HPDE6-E6E7 (cell line): ENCODE measurements at regions not wholly inside any gene's neighbourhood (a gene's known extent, or its start where the extent isn't known, plus 50 kb on each side); places are given as distances from the start of the nearest gene placed in this dataset.

Experiments
- DNase-seq: peaks from one replicate; pipeline ENCODE4 v3.0.0; 2011; ENCODE audit warnings: missing footprints; ENCODE audit errors: extremely low spot score

DNA sequence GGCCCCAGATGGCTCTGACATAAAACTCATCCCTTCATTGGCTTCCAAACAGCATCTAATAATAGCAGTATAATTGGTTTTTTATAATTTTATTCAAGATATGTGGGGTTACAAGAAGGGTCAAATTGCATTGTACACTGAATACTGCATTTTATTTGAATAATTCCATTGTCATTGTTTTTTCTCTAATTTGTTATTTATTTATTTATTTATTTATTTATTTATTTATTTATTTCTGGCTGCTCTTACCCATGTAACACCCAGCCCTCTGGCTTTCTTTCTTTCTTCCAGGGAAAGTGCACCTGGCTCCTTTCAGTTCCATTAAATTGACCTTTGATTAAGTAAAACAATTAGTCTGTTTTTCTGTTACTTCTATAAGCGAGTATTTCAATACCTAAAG is 210.1 kb downstream of the CDH9 start:
- DNase-seq = no peak

DNA sequence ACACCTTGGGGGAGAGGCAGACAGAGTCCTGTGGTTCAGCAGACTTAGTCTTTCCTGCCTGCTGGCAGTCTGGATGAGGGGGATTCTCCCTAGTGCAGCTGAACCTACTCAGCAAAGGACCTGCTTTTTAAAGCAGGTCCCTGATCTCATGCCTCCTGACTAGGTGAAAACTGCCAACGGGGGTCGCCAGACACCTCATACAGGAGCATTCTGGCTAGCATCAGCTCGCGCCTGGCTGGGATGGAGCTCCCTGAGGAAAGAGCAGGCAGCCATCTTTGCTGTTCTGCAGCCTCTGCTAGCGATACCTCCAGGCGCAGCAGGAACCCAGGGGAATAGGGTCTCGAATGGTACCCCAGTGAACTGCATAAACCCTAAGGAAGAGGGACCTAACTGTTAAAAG is 225.2 kb downstream of the CDH9 start:
- no peak for DNase-seq

DNA sequence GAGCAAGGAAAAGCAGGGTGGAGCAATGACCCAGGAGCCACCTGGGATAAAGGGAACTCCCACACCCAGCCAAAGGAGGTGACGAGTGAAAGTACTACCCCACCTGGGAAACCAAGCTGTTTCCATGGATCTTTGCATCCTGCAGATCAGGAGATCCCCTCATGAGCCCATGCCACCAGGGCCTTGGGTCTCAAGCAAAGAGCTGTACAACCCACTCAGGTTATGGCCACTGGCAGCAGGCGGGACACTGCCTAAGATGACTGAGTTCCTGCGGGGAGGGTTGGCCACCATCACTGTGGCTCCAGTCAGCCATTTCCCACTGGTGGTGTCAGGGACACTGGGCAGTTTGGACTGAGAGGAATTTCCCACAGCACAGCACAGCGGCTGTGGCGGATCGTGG is 225.7 kb downstream of the CDH9 start:
- DNase-seq = no peak

DNA sequence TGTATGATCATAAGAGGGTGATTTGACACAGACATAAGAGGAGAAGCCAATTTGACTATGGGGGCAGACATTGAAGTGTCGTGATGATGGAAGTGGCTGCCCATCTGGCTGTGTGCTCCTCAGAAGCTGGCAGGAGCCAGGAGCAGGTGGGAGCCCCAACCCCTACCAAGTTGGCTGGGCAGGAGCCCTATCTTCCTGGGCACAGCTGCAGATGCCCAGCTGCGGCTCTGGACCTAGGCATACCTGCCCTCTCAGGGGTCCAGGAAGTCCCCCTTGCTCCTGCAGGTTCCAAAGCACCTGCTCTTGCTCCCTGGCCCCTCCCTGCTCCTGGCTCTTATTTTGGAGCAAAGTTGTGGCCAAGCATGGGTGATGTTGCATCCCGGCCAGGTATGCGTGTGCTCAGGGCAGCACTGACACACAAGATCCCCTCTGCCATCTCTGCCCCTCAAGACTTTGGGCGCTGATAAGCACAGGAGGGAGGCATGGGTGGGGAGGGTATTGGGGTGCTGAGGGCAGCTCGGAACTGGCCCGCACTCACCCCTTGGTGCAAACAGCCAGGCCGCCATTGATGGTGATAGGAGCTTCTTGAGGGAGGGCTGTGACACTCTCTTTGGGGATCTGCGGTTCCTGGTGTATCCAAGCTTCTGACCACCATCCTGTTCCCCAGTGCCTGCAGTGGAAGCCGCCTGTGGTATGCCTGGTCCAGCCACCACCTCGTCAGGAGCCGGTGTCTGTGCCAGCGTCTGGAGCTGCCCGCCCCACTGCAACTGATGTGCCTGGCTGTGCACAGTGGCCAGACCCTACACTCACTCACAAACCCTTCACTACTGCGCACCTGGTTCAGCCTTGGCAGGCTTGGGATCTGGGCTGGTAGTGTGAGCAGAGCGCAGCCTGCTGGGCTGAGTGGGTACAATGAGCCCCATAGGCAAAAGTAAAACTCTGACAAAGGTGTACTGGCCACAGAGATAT is 230.9 kb downstream of the CDH9 start:
- no peak for DNase-seq

DNA sequence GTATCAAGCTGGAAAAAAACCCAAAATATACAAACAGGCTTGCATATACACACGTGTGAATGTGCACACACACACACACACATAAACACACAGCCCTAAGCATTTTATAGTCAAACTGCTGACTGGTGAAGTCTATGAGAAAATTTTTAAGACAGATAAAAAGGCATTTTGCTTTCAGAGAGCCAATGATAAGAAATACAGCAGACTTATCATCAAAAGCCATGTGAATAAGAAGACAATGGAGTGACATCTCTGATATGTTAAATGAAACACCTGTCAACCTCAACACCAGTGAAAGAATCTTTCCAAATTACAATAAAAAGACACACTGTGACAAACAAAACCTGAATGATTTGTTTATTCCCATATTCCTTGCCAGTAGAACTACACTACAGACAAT is 233.3 kb downstream of the CDH9 start:
- no peak for DNase-seq

DNA sequence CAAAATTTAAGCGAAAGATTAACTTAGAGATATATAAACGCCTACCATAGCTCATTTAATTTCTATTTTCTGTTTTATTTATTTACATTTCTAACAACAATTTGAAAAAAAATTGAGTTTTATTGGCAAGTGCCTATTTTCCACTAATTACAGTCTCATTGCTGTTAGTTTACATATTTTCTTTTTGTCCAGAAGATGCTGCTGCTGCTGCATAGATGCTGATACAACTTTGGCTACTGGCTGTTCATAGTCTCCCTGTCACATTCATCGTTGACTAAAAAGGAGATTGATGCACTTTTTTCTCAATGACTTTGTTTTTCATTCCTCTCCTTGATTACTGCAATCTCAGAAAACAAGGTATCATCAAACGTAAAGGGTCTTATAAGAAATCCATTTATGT is 235.4 kb downstream of the CDH9 start:
- no peak for DNase-seq

DNA sequence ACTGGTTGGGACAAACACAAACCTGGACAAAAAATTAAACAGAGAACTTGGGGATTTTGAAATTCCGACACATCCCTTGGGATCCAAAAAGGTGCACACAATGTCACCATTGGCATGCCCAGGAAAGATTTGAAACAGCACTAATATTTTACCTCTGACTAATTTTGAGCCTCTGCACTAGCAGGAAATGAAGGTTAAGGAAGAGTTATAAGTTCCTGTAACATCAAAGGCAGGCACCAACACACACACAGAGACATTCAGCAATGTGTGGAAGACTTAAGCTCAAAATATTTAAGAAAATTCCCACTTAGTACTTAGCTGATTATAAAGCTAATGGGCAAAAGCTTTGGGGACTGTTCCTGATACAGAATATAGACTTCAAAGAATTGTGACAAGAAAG is 247.0 kb downstream of the CDH9 start:
- DNase-seq = no peak

DNA sequence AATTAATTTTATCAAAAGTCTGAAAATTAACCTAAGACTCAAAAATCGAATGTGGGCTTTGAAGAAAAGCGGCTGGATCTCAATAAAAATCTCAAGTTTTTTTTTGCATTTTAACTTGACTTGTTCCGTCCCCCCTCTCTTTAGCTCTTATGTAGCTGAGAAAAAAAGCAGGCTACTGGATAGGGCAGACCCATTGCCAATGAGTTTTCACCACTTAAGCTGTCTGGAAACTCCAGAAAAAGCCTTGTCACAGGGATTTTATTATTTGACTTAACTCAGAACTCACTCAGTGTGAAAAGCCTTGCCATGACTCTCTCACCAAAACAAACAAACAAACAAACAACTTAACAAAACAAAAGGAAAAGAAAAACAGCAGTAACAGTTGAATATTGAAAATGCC is 247.4 kb downstream of the CDH9 start:
- no peak for DNase-seq

DNA sequence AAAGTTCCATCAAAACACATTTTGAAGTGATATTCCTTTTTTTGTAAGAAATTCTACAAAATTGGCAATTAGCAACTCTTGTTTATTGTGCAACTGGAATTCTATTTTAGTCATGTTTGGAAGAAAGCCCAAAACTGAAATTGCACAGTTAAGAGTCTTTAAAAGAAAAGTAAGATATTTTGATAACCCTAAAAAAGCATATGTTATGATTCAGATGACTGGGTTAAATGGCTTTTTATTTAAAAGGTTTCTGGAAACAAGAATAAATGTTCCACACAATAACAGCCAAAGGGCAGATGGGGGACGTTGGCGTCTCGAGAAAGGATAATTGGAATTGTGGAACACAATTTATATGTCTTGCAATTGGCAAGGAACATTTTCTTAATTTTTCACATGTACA is 275.2 kb downstream of the CDH9 start:
- DNase-seq = no peak

DNA sequence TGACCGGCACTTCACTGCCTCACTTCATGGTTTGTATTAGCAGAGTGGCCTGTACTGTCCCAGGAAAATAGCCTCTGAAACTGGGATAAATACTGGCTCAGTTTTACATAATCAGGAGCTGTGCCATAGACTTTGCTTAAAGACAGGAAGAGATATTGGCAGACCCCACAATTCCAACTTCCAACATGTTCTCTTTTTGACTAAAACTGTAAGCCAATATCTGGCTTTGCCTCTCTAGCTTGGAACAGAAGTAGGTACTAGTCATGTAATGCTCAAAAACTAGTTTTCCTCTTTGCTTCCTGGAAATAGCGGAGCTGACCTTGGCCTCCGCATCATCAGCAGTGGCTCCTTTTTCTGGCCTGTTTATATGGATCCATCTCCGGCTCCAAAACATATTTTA is 276.9 kb downstream of the CDH9 start:
- DNase-seq = no peak

DNA sequence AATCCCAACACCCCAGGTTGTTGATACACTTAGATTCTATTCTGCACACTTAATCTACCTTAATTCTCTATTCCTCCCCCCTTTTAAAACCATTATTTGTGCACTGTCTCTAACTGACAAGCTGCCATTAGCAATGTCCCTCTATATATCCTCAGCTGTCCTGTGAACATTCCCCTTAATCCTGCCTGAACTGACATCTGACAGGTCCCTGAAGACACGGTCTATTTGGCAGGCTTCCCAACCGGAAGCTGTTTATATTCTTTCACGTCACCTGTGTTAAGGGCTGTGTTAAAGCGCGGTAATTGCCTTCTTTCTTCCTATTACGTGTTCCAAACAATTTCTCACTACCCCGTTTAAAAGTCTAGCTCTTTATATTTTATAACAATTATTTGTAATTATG is 277.3 kb downstream of the CDH9 start:
- no peak for DNase-seq

DNA sequence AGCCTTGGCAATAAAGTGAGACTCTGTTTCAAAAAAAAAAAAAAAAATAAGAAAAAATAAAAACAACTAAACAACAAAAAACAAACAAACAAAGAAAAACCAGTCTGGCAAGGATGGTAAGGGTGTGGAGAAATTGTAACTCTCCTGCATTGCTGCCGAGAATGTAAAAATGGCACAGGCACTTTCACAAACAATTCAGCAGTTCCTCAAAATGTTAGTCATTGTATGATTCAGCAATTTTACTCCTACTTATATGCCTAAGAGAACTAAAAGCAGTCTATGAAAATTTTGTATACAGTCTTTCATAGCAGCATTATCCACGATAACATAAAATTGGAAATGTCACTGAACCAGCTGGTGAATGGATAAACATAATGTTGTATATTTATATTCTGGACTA is 280.4 kb downstream of the CDH9 start:
- DNase-seq = peak; percentile 9

DNA sequence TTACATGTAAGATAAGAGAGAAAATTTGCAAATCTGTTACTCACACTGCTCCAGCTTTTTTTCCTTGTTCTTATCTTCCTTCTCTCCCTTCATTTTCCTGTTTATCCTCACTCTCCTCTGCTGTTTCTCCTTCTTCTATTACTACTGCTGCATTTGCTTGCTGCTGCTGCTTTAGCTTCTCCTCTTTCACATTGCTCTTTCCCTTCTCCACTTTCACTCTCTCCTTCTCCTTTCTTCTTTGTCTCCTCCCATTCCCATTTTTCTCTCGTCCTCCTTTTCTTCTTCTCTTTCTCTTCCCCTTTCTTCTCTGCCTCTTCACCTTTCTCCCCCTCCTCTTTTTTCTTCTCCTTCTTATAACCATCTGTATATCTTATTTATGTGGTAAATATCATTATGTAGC is 288.6 kb downstream of the CDH9 start:
- DNase-seq = no peak

DNA sequence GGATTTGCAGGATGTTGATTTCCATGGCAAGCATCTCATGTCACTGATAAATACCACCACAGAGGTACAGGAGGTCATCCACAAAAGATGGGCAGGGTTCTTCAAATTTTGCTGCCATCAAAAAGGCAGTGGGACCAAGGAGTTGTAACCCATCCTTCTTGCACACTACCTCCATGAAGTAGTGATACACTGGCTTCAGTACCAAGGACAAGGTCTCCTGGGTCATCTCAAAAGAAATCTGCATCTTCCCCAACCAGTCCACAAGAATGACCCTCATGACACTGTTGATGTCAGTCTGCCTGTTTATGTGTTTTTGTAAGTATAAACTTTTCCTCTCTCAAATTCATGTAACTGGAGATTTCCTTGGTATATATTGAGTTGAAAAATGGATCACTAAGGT is 298.2 kb downstream of the CDH9 start:
- no peak for DNase-seq

DNA sequence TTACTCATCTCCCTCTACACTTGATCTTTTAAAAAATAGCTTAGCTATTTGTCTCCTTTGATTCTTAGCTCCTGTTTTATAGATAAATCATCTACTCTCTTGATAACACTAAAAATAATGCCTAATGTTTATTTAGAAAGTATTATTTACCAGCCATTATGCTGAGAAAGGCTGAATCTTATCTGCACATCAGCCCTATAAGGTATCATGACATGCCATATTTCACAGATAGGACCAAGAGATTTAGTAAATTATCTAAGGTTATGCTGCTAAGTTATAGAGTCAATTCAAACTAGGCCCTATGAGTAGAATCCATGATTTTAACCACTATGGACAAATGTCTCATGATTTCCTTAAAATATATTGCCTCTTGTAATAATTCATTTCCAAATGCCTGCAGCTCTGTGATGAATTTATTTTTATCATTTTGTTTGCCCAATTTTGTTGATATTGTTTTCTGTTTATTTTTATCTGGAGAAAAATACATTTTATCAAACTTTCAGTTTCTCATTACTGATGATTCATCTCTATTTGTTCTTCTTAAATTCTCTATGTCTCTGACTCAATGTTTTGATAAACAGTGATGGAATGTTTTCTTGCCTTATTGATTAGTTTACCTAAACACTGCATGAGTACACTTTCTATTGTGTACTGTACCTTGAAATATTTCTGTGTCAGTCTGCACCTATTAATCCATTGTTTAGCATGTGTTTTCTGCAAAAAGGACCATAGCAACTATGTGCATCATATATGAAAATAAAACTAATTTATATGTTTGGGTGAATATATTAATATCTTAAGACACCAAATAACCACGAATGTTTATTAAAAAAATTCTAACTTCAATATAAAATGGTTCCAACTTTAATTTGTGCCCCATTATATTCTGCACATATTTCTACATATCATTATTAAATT is 300.8 kb downstream of the CDH9 start:
- peak; percentile 25 for DNase-seq

DNA sequence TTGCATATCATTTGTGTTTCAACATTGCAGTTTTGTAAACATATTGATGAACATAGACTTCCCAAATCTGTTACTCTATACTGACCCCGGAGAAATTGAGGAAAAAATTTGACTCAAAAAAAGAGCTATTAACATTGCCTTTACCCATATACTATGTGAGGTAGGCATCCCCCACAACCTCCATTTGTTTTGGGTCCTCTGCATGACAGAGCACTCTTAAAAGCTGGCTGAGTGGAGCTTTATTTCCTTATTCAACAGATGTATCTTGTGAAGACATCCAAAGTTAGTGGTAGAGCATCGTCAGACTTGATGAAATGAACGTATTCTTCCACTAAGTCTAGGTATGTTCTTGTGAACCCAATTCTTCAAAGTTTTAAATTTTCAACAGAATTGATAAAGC is 310.5 kb downstream of the CDH9 start:
- no peak for DNase-seq

DNA sequence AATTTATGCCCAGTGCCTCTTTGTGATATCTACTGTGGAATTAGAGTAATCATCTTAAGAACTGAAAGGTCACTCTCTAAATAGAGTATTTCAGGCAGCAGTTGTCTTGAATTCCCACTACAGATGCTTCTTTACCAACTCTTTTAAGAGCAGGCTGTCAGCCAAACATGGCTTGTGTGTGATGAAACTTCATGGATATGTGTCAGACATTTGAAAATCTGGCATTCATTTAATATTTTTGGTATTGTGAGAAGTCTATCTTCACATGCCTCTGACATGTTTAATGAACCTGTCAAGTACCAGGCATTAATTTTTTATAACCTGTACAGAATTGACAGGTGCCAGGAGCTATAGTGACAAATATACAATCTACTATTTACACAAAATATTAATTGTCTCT is 318.6 kb downstream of the CDH9 start:
- no peak for DNase-seq

DNA sequence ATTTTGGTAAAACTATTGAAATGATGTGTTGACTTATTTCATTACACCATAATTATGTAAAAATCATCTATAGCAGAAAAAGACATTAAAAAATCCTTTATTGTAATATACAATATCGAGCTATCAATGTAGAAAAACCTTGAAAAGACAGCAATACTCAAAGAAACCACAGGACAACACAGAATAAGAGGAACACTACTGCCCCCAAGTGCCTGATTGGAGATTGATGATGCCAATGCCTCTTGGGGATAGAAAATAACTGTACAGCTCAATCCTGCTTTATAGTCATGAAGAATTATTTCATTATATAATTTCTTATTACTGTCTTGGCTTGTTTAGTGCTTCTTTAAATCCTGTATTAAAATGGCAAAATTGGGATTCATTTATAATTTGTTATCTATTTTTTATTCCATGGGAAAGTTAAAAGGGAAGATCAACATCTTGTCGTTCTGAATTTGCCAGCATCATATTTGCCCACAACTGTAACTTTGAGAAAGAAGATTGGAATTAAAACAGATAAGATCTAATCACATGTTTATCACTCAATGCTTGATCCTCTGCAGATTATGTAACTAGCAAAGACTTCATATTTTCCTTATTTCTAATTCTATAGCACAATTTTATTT is 337.5 kb downstream of the CDH9 start:
- DNase-seq = peak; percentile 55

DNA sequence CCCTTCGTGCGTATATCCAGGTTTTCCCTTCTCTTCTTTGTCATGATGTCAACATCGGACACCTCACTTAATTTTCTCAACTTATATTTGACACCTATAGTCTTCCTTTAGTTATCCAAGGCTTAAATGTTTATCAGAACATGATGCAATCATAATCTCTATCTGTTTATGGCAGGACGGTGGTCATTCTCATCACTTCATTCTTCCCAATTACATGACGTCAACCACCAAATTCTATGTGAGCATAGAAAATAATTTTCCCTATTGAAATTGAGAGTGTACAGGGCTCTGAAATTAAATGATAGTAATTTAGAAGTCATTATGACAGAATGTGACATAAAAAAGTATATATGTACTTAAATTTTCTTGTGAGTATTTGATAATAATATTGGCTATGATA is 345.4 kb downstream of the CDH9 start:
- DNase-seq = no peak

DNA sequence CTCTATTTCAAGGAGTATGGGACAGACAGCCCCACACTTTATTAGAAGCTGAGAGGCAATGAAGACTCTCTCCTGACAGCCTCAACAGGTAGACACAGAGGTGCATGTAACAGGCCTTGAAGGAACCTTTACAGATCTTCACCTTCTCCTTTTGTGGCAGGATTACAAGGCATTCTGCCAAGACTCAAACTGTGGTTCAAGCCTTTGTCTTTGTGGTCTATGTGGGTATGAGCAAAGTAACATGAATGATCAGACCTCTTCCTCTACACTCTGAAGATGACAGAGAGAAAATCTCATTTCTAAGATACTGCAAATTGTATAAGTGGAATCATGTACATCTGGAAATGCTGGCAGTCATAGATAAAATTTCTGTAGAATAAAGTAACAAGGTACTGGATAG is 346.9 kb downstream of the CDH9 start:
- DNase-seq = no peak

DNA sequence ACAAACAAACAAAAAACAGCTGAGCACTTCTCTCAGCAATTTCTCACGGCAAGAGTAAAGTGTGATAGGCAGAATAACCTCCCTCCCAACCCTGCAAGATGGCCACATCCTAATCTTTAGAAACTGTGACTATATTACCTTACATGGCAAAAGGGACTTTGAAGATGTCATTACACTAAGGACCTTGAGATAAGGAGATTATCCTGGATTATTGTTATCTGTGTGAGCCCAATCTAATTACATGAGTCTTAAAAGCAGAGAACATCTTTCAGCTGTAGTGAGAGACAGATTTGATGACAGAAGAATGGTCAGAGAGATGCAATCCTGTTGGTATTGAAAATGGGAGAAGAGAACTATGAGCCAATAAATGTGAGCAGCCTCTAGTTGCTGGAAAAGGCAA is 347.9 kb downstream of the CDH9 start:
- DNase-seq = no peak

DNA sequence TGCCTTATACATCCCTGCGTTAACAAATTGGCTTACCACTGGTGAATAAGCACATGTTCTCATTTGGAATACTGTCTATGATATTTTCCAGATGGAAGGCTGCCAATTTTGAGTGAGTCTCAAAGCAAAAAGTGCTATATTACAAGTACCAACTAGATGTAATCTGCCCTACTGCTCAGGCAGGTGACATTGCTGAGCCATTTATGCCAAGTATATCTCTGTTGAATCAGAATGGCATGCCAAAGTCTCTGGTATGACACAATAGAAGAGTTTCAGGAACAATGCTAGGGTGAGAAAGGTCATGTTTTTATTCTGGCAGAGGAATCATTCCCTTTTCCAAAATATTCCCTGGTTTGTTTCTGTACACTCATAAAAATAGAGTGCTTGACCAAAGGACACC is 356.5 kb downstream of the CDH9 start:
- DNase-seq = no peak
